ENCODE measurements at regions not wholly inside any gene's neighbourhood (a gene's known extent, or its start where the extent isn't known, plus 50 kb on each side); places are given as distances from the start of the nearest gene placed in this dataset.

GRCh38 chr13:80924596-80924995 lies 583.7 kb upstream of the SPRY2 start:
- CTCF ChIA-PET = no interaction called here

GRCh38 chr13:80923907-80924306 lies 583.0 kb upstream of the SPRY2 start:
- TF ChIP-seq ZNF140 (tag by site-specific recombination; IDR thresholded peaks at IDR 0.05) (no peak), KLF16 (tag by site-specific recombination; IDR thresholded peaks at IDR 0.05) (no peak), HOXD13 (CRISPR knock-in tag; IDR thresholded peaks at IDR 0.05; ENCODE audit: borderline replicate concordance) (no peak), ZNF501 (tag by site-specific recombination; IDR thresholded peaks at IDR 0.05) (no peak), ZNF16 (tag by site-specific recombination; IDR thresholded peaks at IDR 0.05; ENCODE audit: low read depth) (no peak), ZNF426 (tag by site-specific recombination; IDR thresholded peaks at IDR 0.05) (no peak), ZNF341 (tag by site-specific recombination; IDR thresholded peaks at IDR 0.05; ENCODE audit: low read depth) (no peak), SP2 (tag by site-specific recombination; IDR thresholded peaks at IDR 0.05) (no peak), KLF10 (tag by site-specific recombination; IDR thresholded peaks at IDR 0.05) (no peak), ZNF112 (tag by site-specific recombination; IDR thresholded peaks at IDR 0.05) (no peak)
- CTCF ChIA-PET = interaction anchor here (0.6 kb wide), 2 partner anchors 598 to 1244 kb away, joined by 3 read pairs; no protein-coding TSS in a partner anchor
- H3K4me1 ChIP-seq (ENCODE audit: control insufficient read depth, insufficient read depth, low read length) = no peaks in the 10 kb centered on the region
- H3K36me3 ChIP-seq (ENCODE audit: control insufficient read depth in 2 of 2, insufficient read depth in 1 of 2, low read length in 2 of 2) = no peaks in the 10 kb centered on the region
- H3K9me3 ChIP-seq (ENCODE audit: control insufficient read depth, insufficient read depth, low read depth, low read length) = no peaks in the 10 kb centered on the region
- POLR2A ChIA-PET = no interaction called here
- no peak overlapping the region for H3K27ac ChIP-seq (ENCODE audit: extremely low read depth, low read depth, low read length)
- no peak overlapping the region for H3K4me3 ChIP-seq (ENCODE audit: low read depth, low read length)

More at GRCh38 chr13:80924596-80924995, 583.7 kb upstream of the SPRY2 start:
- Histone ChIP-seq H3K36me3 (ENCODE audit: control insufficient read depth in 2 of 2, insufficient read depth in 1 of 2, low read length in 2 of 2) (no peaks in the 10 kb centered on the region), H3K4me1 (ENCODE audit: control insufficient read depth, insufficient read depth, low read length) (no peaks in the 10 kb centered on the region), H3K9me3 (ENCODE audit: control insufficient read depth, insufficient read depth, low read depth, low read length) (no peaks in the 10 kb centered on the region), H3K4me3 (ENCODE audit: low read depth, low read length) (no peak overlapping the region), H3K27ac (ENCODE audit: extremely low read depth, low read depth, low read length) (no peak overlapping the region)
- POLR2A ChIA-PET = no interaction called here
- no peak for TF ChIP-seq ZNF560 (tag by site-specific recombination; IDR thresholded peaks at IDR 0.05; ENCODE audit: borderline replicate concordance)
- no peak for TF ChIP-seq ZNF677 (tag by site-specific recombination; IDR thresholded peaks at IDR 0.05)

GRCh38 chr13:80921971-80922370 lies 581.0 kb upstream of the SPRY2 start:
- CTCF ChIA-PET = interaction anchor here (0.7 kb wide), 1 partner anchor 1349 kb away, joined by 3 read pairs; no protein-coding TSS in a partner anchor
- POLR2A ChIA-PET = no interaction called here
- Histone ChIP-seq H3K27ac (ENCODE audit: extremely low read depth, low read depth, low read length) (no peak overlapping the region), H3K4me1 (ENCODE audit: control insufficient read depth, insufficient read depth, low read length) (no peaks in the 10 kb centered on the region), H3K4me3 (ENCODE audit: low read depth, low read length) (no peak overlapping the region), H3K9me3 (ENCODE audit: control insufficient read depth, insufficient read depth, low read depth, low read length) (no peaks in the 10 kb centered on the region), H3K36me3 (ENCODE audit: control insufficient read depth in 2 of 2, insufficient read depth in 1 of 2, low read length in 2 of 2) (no peaks in the 10 kb centered on the region)
- TF ChIP-seq HIC1 (tag by site-specific recombination; IDR thresholded peaks at IDR 0.05) (no peak), FEZF1 (tag by site-specific recombination; IDR thresholded peaks at IDR 0.05) (no peak), ZNF785 (tag by site-specific recombination; IDR thresholded peaks at IDR 0.05) (no peak), ZBTB26 (tag by site-specific recombination; optimal IDR thresholded peaks at IDR 0.05) (no peak), PBX3 (CRISPR knock-in tag; IDR thresholded peaks at IDR 0.05) (no peak), ZFP3 (tag by site-specific recombination; IDR thresholded peaks at IDR 0.05; ENCODE audit: low read depth) (no peak), ZNF280C (tag by site-specific recombination; IDR thresholded peaks at IDR 0.05) (no peak), ZBTB1 (tag by site-specific recombination; IDR thresholded peaks at IDR 0.05) (no peak), ZNF114 (tag by site-specific recombination; IDR thresholded peaks at IDR 0.05) (no peak), ZBTB7A (tag by site-specific recombination; IDR thresholded peaks at IDR 0.05; ENCODE audit: low read depth) (no peak)
